Suppressor macrophage treated with lipopolysaccharide for 4 hours (primary cell): ENCODE measurements at regions not wholly inside any gene's neighbourhood (a gene's known extent, or its start where the extent isn't known, plus 50 kb on each side); places are given as distances from the start of the nearest gene placed in this dataset.
"Not testable (repeated sequence)": the region's sequence is repeated elsewhere in the genome, so short reads cannot be mapped to it uniquely, and the experiment has no call there.

Experiments used
- DNase-seq: peaks from one replicate; pipeline ENCODE4 v3.0.0-alpha.2; 2020

DNA sequence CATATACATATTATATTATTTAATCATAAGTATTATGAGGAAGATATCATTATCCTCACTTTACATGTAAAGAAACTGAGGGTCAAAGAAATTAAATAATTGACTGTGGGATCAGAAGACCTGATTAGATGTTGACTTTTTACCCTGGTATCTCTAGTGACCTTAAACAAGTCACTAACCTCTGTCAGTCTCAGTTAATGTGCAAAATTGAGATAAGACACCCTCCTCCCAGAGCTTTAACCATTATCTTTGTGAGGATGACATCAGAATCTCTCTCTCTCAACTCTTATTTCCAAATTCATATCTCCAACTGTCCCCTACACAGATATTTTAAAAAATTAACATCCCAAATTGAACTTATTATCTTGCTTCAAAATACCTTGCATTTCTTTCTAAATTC, 177.8 kb downstream of the KLHL28 start:
- no peak for DNase-seq

DNA sequence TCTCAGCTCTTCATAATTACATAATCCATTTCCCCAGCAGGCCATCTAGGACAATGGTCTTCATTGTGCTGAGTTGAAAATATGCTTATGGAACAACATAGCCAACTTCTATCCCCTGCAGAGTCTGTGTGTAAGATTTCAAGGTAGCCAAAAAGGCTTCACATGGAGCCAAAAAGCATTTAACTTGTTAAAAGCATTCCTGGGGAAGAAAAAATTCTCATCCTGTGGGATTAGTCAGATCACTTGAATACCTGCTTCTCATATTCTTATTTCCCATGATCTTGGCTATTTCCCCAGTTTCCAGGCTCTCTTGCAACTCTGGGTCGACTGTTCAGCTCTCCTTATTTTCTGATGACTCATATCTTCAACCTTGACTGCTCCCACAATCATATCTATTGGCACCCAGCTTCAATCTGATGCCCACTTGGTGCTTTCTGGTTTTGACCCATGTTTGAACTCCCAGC, 178.9 kb downstream of the KLHL28 start:
- no peak for DNase-seq

DNA sequence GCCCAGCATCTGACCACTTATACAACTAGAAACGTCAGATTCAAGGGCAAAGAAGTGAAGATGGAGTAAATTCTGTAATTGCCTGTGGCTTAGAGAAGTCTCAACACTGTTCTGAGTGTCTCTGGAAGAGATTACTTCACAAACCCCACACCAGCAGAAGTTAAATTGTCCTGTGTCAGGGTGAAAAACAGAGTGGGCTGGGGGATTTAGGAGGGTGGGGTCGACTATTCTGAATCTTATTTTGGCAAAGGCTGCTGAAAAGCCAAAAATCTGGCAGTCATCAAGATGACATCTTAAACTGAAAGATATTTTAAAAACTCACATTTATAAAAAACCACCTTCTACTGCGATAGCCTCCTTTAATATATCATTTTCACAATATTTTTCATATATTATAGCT, 180.8 kb downstream of the KLHL28 start:
- no peak for DNase-seq

DNA sequence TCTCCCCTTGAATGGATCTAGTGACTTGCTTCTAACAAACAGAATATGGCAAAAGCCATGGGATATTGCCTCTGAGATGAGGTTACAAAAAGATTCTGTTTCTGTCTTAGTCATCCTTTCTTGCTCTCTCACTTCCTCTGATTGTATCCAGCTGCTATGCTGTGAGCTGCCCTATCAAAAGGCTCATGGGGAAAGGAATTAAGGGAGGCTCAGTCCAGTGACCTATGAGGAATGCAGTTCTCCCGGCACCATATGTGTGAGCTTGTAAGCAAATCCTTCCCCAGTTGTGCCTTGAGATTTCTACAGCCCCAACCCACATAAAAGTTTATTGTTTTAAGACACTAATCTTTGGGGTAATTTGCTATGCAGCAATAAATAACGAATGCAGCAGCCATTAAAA, 183.1 kb downstream of the KLHL28 start:
- no peak for DNase-seq

DNA sequence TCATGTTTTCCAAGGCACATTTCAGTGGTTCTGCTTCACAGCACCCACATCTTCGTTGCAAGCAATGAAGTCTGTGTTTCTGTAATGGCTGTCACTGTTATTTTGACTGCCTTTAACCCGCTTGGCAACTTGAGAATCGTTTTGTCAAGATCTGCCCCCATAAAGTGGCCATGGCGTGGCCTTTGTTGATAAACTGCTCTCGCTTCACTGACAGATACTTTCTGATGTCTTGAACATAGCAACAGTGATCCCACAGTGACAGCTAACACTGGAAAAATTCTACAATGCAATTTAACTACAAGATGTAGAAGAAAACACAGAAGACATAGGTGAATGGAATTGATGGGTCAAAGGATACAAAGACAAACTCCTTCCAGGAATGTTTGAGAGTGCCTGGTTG, 184.2 kb downstream of the KLHL28 start:
- no peak for DNase-seq

DNA sequence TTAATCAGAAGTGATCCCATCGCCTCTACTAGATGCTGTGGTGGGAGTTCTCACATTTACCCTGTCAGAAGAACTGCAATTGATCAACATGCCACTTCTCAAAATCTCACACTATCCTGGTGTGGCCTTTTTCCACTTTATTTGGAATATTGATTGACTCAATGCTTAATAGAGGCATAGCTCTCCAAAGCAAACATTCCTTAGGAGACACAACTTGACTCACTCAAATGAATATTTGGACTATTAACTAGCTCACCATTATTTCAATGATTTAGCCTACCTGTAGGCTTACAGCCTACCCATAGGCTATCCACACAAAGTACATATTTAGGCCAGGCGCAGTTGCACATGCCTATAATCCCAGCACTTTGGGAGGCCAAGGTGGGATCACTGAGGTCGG, 186.5 kb downstream of the KLHL28 start:
- DNase-seq, result no peak

DNA sequence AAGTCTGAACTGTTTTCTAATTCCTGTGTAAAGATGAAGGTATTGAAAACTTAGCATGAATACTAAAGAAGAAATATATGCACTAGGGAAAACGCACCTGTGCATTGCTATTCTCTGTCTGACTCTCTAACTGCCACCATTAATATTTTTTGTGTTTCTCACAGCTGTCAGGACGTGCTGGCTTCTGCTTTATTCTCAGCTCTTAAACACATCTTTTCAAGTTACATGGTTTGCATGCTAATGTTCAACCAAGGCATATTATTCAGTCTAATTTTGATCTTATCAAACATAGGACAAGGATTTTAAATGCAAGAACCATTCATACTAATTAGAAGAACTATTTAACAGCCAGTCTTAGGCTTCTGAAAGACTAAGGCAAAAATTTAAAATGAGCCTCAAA, 187.4 kb downstream of the KLHL28 start:
- no peak for DNase-seq

DNA sequence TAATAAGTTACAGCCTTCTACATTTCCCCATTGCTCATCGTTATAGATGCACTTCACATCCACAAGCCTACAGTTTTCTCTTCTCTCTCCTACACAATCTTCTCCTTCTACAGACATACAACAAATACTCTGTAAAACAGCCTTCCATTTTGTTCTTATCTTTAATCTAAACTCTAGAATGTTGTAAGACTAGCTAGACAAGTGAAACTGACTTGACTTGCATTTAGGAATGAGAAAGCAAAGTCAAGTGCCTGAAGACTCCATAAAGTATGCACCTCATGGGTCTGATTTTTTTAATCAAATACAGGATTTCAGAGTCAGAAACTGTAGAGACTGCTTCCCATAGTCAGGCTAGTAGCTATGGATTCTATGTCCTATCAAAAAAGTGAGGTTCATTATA, 190.3 kb downstream of the KLHL28 start:
- DNase-seq, result no peak

DNA sequence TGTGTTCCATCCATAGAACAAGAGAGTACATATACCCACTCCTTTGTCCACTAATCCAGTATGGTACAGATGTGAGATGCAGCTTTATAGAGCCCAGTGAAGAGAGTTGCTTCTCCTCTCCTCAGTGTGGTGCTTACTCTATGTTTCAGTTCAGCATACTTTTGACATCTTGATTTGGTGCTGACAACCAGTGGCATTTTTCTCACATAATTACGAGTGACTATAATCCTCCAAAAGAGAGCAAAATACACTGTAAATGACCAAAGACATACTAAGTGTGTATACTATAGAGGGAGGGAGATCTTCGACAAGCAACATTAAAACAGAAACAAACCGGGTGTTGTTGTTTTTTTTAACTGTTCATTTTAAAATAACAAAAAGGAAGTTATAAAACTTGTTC, 191.5 kb downstream of the KLHL28 start:
- DNase-seq, result no peak

DNA sequence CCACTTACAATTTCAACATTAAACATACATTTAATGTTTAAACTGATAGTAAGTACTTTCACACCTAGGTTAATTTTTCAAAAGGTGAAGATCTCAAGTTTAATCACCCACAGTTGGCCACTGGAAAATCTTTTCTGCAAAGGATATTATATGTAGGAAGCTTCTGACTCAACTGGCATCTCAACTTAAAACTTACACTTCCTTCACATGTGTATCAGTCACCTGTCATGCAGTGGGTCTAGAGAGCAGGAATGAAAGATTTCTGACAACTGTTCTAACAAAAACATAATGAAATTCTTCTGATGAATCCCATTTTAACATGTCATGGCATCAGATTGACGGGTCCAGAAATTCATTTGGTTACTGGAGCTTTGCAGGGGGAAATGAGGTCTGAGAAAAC, 192.8 kb downstream of the KLHL28 start:
- DNase-seq, result no peak

DNA sequence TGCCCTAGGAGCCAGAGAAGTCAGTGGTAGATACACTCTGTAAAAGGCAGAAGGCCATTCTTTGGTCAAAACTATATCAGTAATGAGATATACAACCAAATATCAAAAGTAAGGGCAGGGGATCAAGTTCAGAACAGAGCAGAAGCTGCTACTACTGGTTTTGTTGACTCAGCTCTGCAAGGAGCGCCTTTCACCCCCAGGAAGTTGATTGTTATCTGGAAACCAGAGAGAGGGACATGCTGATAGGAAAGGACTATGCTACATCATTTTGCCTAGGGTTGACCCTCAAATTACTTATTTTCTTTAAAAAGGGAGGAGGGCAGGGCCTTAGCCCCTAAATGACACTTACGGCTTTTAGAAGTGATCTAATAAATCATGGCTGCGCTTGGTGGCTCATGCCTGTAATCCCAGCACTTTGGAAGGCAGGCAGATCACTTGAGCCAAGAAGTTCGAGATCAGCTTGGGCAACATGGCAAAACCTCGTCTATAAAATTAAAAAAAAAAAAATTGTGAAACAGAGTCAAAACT, 194.0 kb downstream of the KLHL28 start:
- DNase-seq, result no peak

DNA sequence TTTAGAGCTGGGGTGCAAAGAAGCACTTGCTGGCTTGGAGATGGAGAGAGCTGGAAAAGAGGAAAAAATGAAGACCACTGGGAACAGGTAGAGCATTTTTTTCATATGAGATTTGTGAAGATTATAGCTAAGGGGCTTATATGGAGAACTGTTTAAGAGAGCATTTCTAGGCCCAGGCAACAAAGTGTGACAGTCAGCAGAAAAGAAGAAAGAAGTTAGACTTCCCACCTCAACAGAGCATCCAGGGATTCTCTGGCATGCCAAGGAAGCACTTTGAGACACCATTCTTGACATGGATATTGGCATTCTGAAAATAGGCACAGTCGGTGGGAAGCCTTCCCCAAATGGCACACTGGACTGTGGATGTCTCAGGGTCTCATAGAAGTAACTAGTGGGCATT, 195.5 kb downstream of the KLHL28 start:
- no peak for DNase-seq

DNA sequence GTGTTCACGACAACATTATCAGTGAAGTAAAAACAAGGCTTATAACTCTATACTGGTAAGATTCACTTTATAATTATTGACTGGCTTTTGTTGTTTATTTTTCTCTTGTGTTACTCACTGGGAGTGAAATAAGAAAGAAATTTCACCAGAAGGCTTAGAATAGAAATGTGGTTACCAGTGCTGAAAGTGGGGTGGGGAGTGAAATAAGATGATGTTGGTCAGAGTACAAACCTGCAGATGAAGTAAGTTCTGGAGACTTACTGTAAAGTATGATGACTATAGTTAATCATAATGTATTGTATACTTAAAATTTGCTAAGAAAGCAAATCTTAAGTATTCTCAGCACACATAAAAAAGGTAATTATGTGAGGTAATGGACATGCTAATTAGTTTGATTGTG, 198.4 kb downstream of the KLHL28 start:
- DNase-seq, result no peak

DNA sequence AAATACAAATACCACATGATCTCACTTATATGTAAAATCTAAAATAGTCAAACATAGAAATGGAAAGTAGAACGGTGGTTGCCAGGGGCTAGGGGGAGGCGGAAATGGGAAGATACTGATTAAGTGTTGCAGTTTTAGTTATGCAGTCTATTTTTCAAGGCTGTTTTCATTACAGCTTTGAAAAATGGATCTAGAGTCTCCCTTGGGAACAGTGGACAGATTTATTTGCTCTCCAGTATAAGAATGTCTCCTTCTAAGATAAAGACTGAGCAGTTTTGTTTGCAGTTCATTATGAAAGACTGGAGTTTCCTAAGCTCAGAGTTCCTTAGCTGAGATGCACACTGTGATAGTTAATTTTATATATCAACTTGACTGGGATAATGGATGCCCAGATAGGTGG, 202.5 kb downstream of the KLHL28 start:
- DNase-seq, result no peak

DNA sequence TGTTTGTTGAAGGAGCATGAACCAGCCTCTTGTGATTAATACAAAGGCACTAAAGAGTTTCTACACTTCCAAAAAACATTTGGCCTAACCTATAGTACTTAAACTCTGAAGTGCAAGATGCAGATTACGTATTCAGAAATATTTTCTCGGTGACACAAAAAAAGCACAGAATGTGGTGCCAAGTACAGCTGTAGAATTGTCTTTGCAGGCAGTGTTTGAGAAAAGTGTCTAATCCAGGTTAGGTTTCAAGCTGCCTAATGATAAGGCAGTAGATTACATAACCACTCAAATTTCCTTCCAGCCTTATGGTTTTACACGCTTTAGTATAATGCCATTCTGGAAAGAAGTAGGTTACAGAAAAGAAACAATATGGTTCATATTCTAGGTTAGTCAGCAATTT, 205.2 kb downstream of the KLHL28 start:
- DNase-seq, result no peak

DNA sequence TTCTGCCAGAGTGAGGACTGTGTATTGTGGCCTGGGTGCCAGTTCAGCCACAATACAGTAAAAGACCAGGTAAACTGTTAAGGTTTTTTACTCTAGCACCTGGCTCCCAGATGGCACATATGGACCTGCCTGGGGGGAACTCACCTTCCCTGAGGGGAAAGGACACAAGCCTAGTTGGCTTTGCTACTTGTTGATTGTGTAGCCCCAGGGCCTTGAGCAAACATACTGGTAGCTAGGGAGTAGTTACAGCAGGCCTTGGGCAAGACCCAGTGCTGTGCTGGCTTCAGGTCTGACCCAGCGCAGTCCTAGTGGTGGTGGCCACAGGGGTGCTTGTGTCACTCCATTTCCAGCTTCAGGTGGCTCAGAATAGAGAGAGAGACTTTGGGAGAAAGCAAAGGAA, 216.4 kb downstream of the KLHL28 start:
- no peak for DNase-seq

DNA sequence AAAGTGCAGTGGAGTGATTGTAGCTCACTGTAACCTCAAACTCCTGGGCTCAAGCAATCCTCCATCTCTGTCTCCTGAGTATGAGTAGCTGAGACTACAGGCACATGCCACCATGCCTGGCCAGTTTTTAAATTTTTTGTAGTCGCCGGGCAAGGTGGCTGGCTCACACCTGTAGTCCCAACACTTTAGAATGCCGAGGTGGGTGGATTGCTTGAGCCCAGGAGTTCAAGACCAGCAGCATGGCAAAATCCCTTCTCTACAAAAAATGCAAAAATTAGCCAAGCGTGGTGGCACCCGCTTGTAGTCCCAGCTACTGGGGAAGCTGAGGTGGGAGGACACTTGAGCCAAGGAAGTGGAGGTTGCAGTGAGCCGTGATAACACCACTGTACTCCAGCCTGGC, 219.5 kb downstream of the KLHL28 start:
- no peak for DNase-seq

DNA sequence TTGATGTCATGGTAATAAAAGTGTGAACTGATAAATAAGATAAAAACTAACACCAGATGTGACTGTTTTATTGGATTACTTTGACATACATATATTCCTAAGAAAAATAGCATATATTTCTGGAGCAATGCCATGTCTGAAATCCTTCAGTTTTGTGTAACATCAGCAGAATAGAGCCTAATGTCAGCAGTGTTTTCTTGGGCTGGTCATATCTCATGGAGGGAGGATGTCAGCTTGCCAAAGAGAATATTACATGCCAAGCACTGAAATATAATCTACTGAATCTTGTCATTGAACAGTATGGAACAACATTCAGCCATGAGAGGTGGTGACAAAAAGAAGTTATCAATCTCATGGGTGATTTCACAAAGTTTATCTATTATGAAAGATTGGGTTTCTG, 220.3 kb downstream of the KLHL28 start:
- DNase-seq, result no peak

DNA sequence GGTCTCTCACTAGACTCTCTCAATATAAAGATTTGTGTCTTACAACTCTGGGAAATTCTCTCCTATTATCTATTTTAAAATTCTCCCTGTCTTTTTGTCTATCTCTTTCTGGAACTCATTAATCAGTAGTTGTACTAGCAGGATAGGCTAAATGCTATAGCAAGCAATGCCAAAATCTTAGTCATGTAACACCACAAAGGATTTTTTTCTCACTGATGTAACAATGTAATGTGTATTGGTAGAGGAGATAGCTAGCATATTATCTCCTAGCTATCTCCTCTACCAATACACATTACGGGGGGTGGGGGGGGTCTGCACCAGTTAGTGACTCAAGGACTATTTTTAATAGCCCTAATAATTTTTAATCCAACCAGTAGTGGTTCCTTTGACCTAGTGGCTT, 225.4 kb downstream of the KLHL28 start:
- no peak for DNase-seq

DNA sequence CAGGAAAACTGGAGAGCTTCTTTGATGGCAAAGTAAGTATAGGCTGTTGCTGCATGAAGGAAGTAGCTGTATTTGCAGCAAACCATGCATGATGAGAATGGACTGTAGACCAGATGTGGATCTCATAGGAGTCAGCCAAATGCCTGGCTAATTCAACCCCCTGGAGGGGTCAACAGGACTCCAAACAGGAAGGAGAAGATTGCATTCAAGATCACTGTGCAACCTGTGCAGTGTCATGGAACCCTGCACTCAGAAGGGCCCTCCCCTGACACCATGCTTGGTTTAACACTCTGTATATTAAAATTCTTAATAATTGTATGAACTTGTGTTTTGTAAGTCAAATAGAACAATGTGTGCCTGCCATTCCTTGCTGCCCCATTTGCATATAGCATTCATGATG, 225.1 kb upstream of the FSCB start:
- DNase-seq, result no peak

DNA sequence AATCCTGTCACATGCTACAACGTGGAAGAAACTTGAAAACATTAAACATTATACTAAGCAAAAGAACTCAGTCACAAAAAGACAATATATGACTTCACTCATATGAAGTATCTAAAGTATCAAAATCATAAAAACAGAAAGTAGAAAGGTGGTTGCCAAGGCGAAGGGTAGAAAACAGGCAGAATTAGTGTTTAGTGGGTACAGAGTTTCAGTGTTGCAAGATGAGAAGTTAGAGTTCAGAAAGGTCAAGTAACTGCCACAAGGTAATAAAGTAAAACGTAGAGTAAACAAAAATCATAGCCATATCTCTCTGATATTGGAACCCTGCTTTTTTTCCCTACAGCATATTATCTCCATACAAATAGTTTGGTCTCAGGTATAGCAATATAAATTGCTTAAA, 223.8 kb upstream of the FSCB start:
- DNase-seq, result no peak

DNA sequence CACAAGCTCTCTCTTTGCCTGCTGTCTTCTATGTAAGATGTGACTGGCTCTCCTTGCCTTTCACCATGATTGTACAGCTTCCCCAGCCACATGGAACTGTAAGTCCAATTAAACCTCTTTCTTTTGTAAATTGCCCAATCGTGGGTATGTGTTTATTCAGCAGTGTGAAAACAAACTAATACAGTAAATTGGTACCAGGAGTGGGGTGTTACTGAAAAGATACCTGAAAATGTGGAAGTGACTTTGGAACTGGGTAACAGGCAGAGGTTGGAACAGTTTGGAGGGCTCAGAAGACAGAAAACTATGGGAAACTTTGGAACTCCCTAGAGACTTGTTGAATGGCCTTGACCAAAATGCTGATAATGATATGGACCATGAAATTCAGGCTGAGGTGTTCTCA, 214.3 kb upstream of the FSCB start:
- not testable (repeated sequence) for DNase-seq

DNA sequence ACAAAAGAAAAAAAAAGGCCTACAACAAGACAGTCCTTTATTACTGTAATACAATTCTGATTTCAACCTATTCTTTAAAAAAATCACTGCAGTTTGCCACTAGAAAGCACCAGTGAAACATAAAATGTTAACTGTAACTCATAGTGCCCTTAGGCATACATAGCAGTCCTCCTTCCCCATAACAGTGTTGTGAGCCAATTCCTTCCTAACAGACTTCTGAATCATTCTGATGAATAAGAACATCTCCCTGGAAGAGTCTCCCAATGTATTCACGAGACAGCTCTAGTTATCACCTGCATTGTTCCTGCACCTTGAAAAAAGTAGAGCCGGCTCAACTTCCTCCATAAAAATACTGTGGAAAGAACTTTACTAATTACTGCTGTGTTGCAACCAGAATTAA, 213.6 kb upstream of the FSCB start:
- DNase-seq, result no peak

DNA sequence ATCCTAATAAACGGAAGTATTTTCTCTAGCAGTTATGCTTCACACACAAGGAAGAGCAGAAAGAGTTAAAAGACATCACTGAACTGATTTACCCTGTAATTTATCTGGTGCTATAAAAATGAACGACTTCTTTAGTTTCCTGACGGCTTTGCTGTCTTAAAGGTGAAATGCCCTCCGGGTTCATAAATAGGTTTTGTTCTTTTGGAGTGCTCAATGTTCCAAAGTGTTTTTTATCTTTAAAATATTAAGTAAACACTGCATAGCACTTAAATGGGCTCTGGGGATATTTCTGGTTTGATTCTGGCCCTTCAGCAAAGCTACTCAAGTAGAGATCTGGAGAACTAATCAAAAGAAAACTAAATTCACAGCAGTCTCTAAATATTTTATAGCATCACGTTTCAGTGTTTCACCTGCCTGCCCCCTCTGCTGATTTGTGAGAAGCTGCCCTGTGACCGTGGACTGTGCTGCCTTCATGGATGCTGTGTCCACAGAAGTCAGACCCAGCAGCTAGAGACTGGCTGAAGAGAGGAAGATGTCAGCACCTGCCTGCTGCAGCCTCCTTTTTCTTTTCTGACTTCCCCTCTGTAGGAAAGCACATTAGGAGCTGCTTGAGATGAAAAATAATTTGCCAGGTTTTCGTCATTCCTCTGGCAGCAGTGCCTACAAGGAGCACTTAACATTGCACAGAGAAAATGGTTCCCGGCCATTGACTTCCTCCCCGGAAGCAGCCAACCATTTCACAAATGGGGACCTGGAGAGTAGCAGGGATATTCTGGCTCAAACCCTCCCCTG, 205.1 kb upstream of the FSCB start:
- DNase-seq, result no peak

DNA sequence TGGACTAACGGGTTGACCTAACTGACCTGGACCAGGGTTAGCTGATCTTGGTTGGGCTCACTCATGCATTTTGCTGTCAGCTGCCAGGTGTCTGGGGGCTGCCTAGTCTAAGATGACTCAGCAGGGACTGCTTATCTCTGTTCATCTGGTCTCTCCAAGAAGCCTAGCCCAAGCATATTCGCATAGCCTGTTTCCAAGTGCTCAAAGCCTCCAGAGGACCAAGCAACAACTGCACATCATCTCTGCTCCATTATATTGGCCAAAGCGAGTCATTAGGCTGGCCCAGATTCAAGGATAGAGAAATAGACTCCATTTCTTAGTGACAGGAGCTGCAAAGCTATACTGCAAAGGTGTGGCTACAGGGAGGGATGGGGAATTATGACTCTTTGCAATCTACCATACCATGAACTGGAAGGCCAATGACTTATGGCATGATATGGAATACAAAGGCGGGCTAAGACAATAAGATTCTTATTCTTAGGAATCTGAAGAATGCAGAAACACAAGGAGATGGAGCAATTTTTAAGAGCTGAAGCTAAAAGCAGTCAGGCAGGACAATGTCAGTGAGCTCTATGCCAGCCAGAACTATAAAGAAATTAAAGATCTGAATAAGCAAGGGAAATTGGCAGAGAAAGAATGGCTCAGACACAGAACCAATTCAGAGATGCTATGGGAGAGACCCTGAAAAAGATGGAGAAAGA, 194.6 kb upstream of the FSCB start:
- DNase-seq, result no peak
